GM10248 (cell line): ENCODE measurements at regions not wholly inside any gene's neighbourhood (a gene's known extent, or its start where the extent isn't known, plus 50 kb on each side); places are given as distances from the start of the nearest gene placed in this dataset.

Source experiments
- CTCF ChIA-PET: fragments of 300-600 bp; sonication (Branson Sonifier 250); formaldehyde crosslinking; extraction: SDS; loops from one replicate; lab custom pipeline; 2021; ENCODE audit warnings: antibody characterized with exemption; lab: Yijun Ruan, JAX
- POLR2A ChIA-PET: fragments of 350-650 bp; sonication (Branson Sonifier 250); formaldehyde crosslinking; extraction: SDS; loops from one replicate; lab custom pipeline; 2020; ENCODE audit warnings: antibody characterized with exemption; lab: Yijun Ruan, JAX
- DNase-seq: peaks from one replicate; pipeline ENCODE4 v3.0.0; 2012; ENCODE audit errors: extremely low spot score
- CTCF ChIP-seq: IDR thresholded peaks from 2 replicates; pipeline ENCODE4 v1.5.1; 2012; ENCODE audit warnings: mild to moderate bottlenecking, low read depth; ENCODE audit errors: extremely low read depth, missing control alignments, control extremely low read depth

- ChIA-PET CTCF (no interaction called here), POLR2A (no interaction called here)
- TF ChIP-seq CTCF, result no peak
- no peak for DNase-seq
Observed at GRCh38 chr16:9425236-9425635, 333.8 kb downstream of the HAPSTR1 start.

DNA sequence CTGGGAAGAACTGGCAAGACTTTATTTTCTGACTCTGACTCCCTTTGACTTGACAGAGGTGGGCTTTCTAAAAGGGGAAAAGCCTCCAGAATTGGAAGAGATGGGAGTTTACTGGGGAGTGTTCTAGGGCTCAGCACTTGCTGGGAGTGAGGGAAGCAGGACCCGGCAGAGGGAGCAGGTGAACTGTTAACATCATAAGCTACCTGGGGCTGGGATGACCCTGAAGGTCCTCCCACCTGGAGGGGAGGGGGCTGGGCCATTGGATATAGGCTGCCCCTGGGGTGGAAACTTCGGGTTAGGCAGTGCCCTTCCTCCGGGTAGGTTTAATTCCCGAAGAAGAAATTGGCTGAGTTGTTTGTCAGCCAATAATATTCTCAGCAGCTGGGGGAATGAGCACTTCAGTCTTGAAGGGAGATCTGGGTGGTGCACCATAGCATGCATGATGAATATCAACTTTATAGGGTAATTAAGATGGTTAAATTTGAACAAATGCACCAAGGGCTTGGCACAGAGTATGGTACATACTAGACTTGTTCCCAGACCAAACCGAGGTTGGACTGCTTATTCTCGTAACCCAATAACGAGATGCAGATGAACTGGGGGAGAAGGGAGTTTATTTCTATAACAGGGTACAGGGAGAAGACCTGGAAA is 337.0 kb downstream of the HAPSTR1 start:
- no peak for DNase-seq
- POLR2A ChIA-PET, result no interaction called here
- no peak for TF ChIP-seq CTCF
- CTCF ChIA-PET, result no interaction called here

GRCh38 chr16:9429646-9430330 is 338.3 kb downstream of the HAPSTR1 start:
- ChIA-PET POLR2A (no interaction called here), CTCF (no interaction called here)
- TF ChIP-seq CTCF, result no peak
- DNase-seq, result no peak

GRCh38 chr16:9434659-9435058 is 343.2 kb downstream of the HAPSTR1 start:
- DNase-seq, result no peak
- CTCF ChIA-PET, result no interaction called here
- no peak for TF ChIP-seq CTCF
- POLR2A ChIA-PET, result no interaction called here

GRCh38 chr16:9436175-9436574 is 344.7 kb downstream of the HAPSTR1 start:
- TF ChIP-seq CTCF, result no peak
- ChIA-PET POLR2A (no interaction called here), CTCF (interaction anchor here (1.6 kb wide), 1 partner anchor 13 kb away, joined by 4 read pairs; no protein-coding TSS in a partner anchor)
- no peak for DNase-seq

DNA sequence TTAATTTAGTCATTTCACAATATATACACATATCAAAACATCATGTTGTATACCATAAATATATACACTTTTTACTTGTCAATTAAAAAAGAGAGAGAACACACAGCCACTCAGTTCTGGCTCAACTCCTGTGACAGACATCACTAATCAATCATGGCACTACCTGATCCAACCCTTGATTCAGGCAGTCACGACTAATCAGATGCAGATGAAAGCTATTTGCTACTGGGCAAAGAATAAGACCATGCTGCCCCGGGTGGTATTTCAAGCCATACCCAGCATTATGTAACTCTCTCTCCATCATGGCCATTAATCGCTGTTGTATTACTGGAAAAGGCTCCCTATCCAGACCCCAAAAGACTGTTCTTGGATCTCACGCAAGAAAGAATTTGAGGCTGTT is 345.7 kb downstream of the HAPSTR1 start:
- POLR2A ChIA-PET, result no interaction called here
- no peak for TF ChIP-seq CTCF
- CTCF ChIA-PET, result no interaction called here
- DNase-seq, result no peak
